ENCODE measurements at regions not wholly inside any gene's neighbourhood (a gene's known extent, or its start where the extent isn't known, plus 50 kb on each side); places are given as distances from the start of the nearest gene placed in this dataset.

GRCh38 chr3:76661527-76662250 is 378.2 kb upstream of the ROBO2 start:
- TF ChIP-seq POLR2AphosphoS5 (IDR thresholded peaks at IDR 0.05; ENCODE audit: low read depth, low read length) (no peak), REST (IDR thresholded peaks at IDR 0.05; ENCODE audit: insufficient read depth in 1 of 2, low read depth in 2 of 2, low read length in 2 of 2) (no peak), FOXP2 (optimal IDR thresholded peaks at IDR 0.05; ENCODE audit: borderline replicate concordance, extremely low read depth, extremely low read length, insufficient read depth) (no peak), SIN3A (IDR thresholded peaks at IDR 0.05; ENCODE audit: borderline replicate concordance, insufficient read depth, low read length) (no peak), TAF1 (IDR thresholded peaks at IDR 0.05; ENCODE audit: borderline replicate concordance, insufficient read depth, low read length) (no peak)

DNA sequence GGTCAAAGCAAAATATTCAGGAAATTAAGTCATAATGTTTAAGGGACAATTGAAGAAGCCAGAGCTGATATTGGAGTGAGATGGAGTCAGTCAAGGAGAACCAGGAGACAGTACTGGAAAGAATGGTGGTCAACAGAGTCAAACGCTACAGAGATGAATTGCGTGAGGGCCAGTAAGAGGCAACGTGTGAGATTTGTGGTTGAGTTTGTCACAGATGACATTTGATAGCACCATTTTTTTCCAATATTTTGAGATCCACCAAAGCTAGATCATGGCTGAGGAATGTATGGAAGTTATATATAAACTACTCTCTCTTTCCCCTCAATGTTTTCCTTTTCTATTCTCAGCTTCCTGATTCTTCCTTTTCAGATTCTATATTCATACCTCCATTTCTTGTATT is 375.1 kb upstream of the ROBO2 start:
- TF ChIP-seq REST (IDR thresholded peaks at IDR 0.05; ENCODE audit: insufficient read depth in 1 of 2, low read depth in 2 of 2, low read length in 2 of 2) (no peak), POLR2AphosphoS5 (IDR thresholded peaks at IDR 0.05; ENCODE audit: low read depth, low read length) (no peak), FOXP2 (optimal IDR thresholded peaks at IDR 0.05; ENCODE audit: borderline replicate concordance, extremely low read depth, extremely low read length, insufficient read depth) (no peak), TAF1 (IDR thresholded peaks at IDR 0.05; ENCODE audit: borderline replicate concordance, insufficient read depth, low read length) (no peak), SIN3A (IDR thresholded peaks at IDR 0.05; ENCODE audit: borderline replicate concordance, insufficient read depth, low read length) (no peak)

GRCh38 chr3:76668653-76669052 is 371.2 kb upstream of the ROBO2 start:
- no peak for TF ChIP-seq POLR2AphosphoS5 (IDR thresholded peaks at IDR 0.05; ENCODE audit: low read depth, low read length)
- no peak for TF ChIP-seq REST (IDR thresholded peaks at IDR 0.05; ENCODE audit: insufficient read depth in 1 of 2, low read depth in 2 of 2, low read length in 2 of 2)
- TF ChIP-seq SIN3A (IDR thresholded peaks at IDR 0.05; ENCODE audit: borderline replicate concordance, insufficient read depth, low read length) = no peak
- TF ChIP-seq TAF1 (IDR thresholded peaks at IDR 0.05; ENCODE audit: borderline replicate concordance, insufficient read depth, low read length) = no peak
- TF ChIP-seq FOXP2 (optimal IDR thresholded peaks at IDR 0.05; ENCODE audit: borderline replicate concordance, extremely low read depth, extremely low read length, insufficient read depth) = no peak

DNA sequence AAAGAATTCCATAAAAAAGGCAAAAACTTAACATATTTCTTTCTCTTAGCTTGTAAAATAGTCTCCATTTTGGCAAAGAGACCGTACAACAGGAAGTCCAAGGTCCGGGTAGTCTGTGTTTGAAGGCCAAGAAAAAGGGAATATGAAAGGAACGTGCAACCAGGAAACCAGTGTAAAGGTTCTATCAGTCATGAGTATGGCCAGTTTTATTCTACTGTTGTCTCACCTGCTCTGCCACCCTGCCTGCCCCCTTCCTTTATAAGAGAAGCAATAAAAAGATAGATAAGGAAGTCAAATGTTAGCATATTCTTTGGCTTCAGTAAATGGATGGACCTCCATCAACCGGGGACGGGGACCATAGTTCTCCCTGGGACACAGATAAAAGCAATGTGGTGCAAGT is 370.6 kb upstream of the ROBO2 start:
- no peak for TF ChIP-seq POLR2AphosphoS5 (IDR thresholded peaks at IDR 0.05; ENCODE audit: low read depth, low read length)
- no peak for TF ChIP-seq FOXP2 (optimal IDR thresholded peaks at IDR 0.05; ENCODE audit: borderline replicate concordance, extremely low read depth, extremely low read length, insufficient read depth)
- no peak for TF ChIP-seq REST (IDR thresholded peaks at IDR 0.05; ENCODE audit: insufficient read depth in 1 of 2, low read depth in 2 of 2, low read length in 2 of 2)
- TF ChIP-seq TAF1 (IDR thresholded peaks at IDR 0.05; ENCODE audit: borderline replicate concordance, insufficient read depth, low read length) = no peak
- TF ChIP-seq SIN3A (IDR thresholded peaks at IDR 0.05; ENCODE audit: borderline replicate concordance, insufficient read depth, low read length) = no peak
